Neural progenitor cell (in vitro differentiated cells): ENCODE measurements at regions not wholly inside any gene's neighbourhood (a gene's known extent, or its start where the extent isn't known, plus 50 kb on each side); places are given as distances from the start of the nearest gene placed in this dataset.

Source experiments
- DNase-seq: peaks from one replicate; pipeline ENCODE4 v3.0.0-alpha.2; 2016; ENCODE audit warnings: low spot score
- H2AFZ ChIP-seq: fragments of 200-600 bp; sonication (generic); replicated peaks from 2 replicates; pipeline ENCODE4 v1.6.1; 2016; ENCODE audit warnings: antibody characterized with exemption
- H3F3A ChIP-seq: fragments of 200-600 bp; sonication (generic); 2 replicates; pipeline ENCODE4 v1.6.1; 2016; ENCODE audit warnings: antibody characterized with exemption, low read depth
- H3K27ac ChIP-seq: fragments of 200-600 bp; sonication (generic); 2 replicates; pipeline ENCODE4 v1.5.1; 2016; ENCODE audit warnings: mild to moderate bottlenecking
- H3K27me3 ChIP-seq: fragments of 200-600 bp; sonication (generic); 2 replicates; pipeline ENCODE4 v1.6.1; 2016; ENCODE audit warnings: mild to moderate bottlenecking, moderate library complexity
- H3K36me3 ChIP-seq: fragments of 200-600 bp; sonication (generic); 2 replicates; pipeline ENCODE4 v1.5.1; 2016
- H3K4me1 ChIP-seq: fragments of 200-600 bp; sonication (generic); 2 replicates; pipeline ENCODE4 v1.6.1; 2016; ENCODE audit warnings: mixed run types
- H3K4me2 ChIP-seq: fragments of 200-600 bp; sonication (generic); 2 replicates; pipeline ENCODE4 v1.6.1; 2016
- H3K4me3 ChIP-seq: fragments of 200-600 bp; sonication (generic); 2 replicates; pipeline ENCODE4 v1.5.1; 2016
- H3K79me2 ChIP-seq: fragments of 200-600 bp; sonication (generic); 2 replicates; pipeline ENCODE4 v1.6.1; 2016; ENCODE audit warnings: low read depth
- H3K9ac ChIP-seq: fragments of 200-600 bp; sonication (generic); 2 replicates; pipeline ENCODE4 v1.6.1; 2016
- H3K9me3 ChIP-seq: fragments of 200-600 bp; sonication (generic); 2 replicates; pipeline ENCODE4 v1.5.1; 2016; ENCODE audit warnings: low read depth
- H4K20me1 ChIP-seq: fragments of 200-600 bp; sonication (generic); 2 replicates; pipeline ENCODE4 v1.6.1; 2016; ENCODE audit warnings: low read depth
- H3K27ac Mint-ChIP-seq: 3 replicates; pipeline ENCODE4 v1.8.0; 2021; ENCODE audit warnings: mixed read lengths
- H3K27me3 Mint-ChIP-seq: 2 replicates; pipeline ENCODE4 v1.8.0; 2022; ENCODE audit warnings: low read depth, mild to moderate bottlenecking, inconsistent platforms, moderate library complexity, mixed read lengths; ENCODE audit not compliant: insufficient read depth
- H3K36me3 Mint-ChIP-seq: 3 replicates; pipeline ENCODE4 v1.8.0; 2021; ENCODE audit warnings: mixed read lengths
- H3K4me1 Mint-ChIP-seq: 3 replicates; pipeline ENCODE4 v1.8.0; 2021; ENCODE audit warnings: mixed read lengths
- H3K4me3 Mint-ChIP-seq: 3 replicates; pipeline ENCODE4 v1.8.0; 2021; ENCODE audit warnings: mild to moderate bottlenecking, moderate library complexity, mixed read lengths
- H3K9me3 Mint-ChIP-seq: 3 replicates; pipeline ENCODE4 v1.8.0; 2020; ENCODE audit warnings: mixed read lengths
- CTCF ChIP-seq: fragments of 200-600 bp; sonication (generic); IDR thresholded peaks from 2 replicates; pipeline ENCODE4 v1.5.1; 2017; ENCODE audit warnings: antibody characterized with exemption, mild to moderate bottlenecking
- EZH2 ChIP-seq: fragments of 200-600 bp; sonication (generic); IDR thresholded peaks from 2 replicates; pipeline ENCODE4 v1.6.1; 2017; ENCODE audit warnings: antibody characterized with exemption, mild to moderate bottlenecking, moderate library complexity
- EZH2phosphoT487 ChIP-seq: fragments of 200-600 bp; sonication (generic); IDR thresholded peaks from 2 replicates; pipeline ENCODE4 v1.6.1; 2017; ENCODE audit warnings: antibody characterized with exemption

- Histone ChIP-seq H3F3A (no peaks in the 10 kb centered on the region), H2AFZ (no peak overlapping the region), H3K36me3 (no peaks in the 10 kb centered on the region), H3K4me1 (no peaks in the 10 kb centered on the region), H3K79me2 (no peaks in the 10 kb centered on the region), H3K9ac (no peak overlapping the region), H3K27ac (no peak overlapping the region), H3K4me2 (no peak overlapping the region), H4K20me1 (no peaks in the 10 kb centered on the region), H3K4me3 (no peak overlapping the region), H3K9me3 (no peaks in the 10 kb centered on the region), H3K27me3 (no peaks in the 10 kb centered on the region)
- Mint-ChIP-seq H3K27me3 (peaks cover 3% of the 10 kb centered on the region), H3K27ac (no peak overlapping the region), H3K4me1 (no peaks in the 10 kb centered on the region), H3K36me3 (no peaks in the 10 kb centered on the region), H3K4me3 (no peak overlapping the region), H3K9me3 (no peaks in the 10 kb centered on the region)
- TF ChIP-seq CTCF = no peak
- no peak for TF ChIP-seq EZH2
- no peak for TF ChIP-seq EZH2phosphoT487
- DNase-seq = no peak
Observed at GRCh38 chr6:78607189-78607588, 260.2 kb upstream of the IRAK1BP1 start.

- H3K9me3 Mint-ChIP-seq = no peaks in the 10 kb centered on the region
- H3K27ac Mint-ChIP-seq = no peak overlapping the region
- no peak overlapping the region for H2AFZ ChIP-seq
- H3K27me3 ChIP-seq = no peaks in the 10 kb centered on the region
- no peaks in the 10 kb centered on the region for H4K20me1 ChIP-seq
- H3K4me3 Mint-ChIP-seq = no peak overlapping the region
- no peaks in the 10 kb centered on the region for H3K4me1 Mint-ChIP-seq
- H3K9ac ChIP-seq = no peak overlapping the region
- peaks cover 3% of the 10 kb centered on the region for H3K27me3 Mint-ChIP-seq
- H3K27ac ChIP-seq = no peak overlapping the region
- no peak overlapping the region for H3K4me3 ChIP-seq
- DNase-seq = no peak
- no peaks in the 10 kb centered on the region for H3K36me3 Mint-ChIP-seq
- no peaks in the 10 kb centered on the region for H3F3A ChIP-seq
- no peaks in the 10 kb centered on the region for H3K9me3 ChIP-seq
- no peaks in the 10 kb centered on the region for H3K4me1 ChIP-seq
- no peaks in the 10 kb centered on the region for H3K79me2 ChIP-seq
- no peaks in the 10 kb centered on the region for H3K36me3 ChIP-seq
- H3K4me2 ChIP-seq = no peak overlapping the region
- TF ChIP-seq EZH2 = no peak
- no peak for TF ChIP-seq EZH2phosphoT487
- TF ChIP-seq CTCF = no peak
Observed at GRCh38 chr6:78611102-78611620, 256.2 kb upstream of the IRAK1BP1 start.

- TF ChIP-seq EZH2phosphoT487 (no peak), CTCF (peak; percentile 68), EZH2 (no peak)
- no peak overlapping the region for H3K27ac ChIP-seq
- H3K4me1 ChIP-seq = no peaks in the 10 kb centered on the region
- Mint-ChIP-seq H3K27me3 (peaks cover 3% of the 10 kb centered on the region), H3K27ac (no peak overlapping the region), H3K4me3 (no peak overlapping the region), H3K9me3 (no peaks in the 10 kb centered on the region), H3K36me3 (no peaks in the 10 kb centered on the region), H3K4me1 (no peaks in the 10 kb centered on the region)
- no peak overlapping the region for H3K4me2 ChIP-seq
- no peaks in the 10 kb centered on the region for H3K79me2 ChIP-seq
- no peaks in the 10 kb centered on the region for H4K20me1 ChIP-seq
- DNase-seq = peak; percentile 5
- no peak overlapping the region for H3K9ac ChIP-seq
- no peak overlapping the region for H3K4me3 ChIP-seq
- no peaks in the 10 kb centered on the region for H3K27me3 ChIP-seq
- H3K36me3 ChIP-seq = no peaks in the 10 kb centered on the region
- no peaks in the 10 kb centered on the region for H3F3A ChIP-seq
- no peak overlapping the region for H2AFZ ChIP-seq
- no peaks in the 10 kb centered on the region for H3K9me3 ChIP-seq
Observed at GRCh38 chr6:78611886-78612480, 255.4 kb upstream of the IRAK1BP1 start.
